HG03558 (cell line): ENCODE measurements at regions not wholly inside any gene's neighbourhood (a gene's known extent, or its start where the extent isn't known, plus 50 kb on each side); places are given as distances from the start of the nearest gene placed in this dataset.

Source experiments
- ATAC-seq: cut with Tn5 transposase; IDR thresholded peaks from one replicate; pipeline ENCODE4 v1.9.1; 2021; ENCODE audit warnings: moderate number of reproducible peaks; ENCODE audit not compliant: unreplicated experiment; ENCODE audit errors: extremely low read depth

DNA sequence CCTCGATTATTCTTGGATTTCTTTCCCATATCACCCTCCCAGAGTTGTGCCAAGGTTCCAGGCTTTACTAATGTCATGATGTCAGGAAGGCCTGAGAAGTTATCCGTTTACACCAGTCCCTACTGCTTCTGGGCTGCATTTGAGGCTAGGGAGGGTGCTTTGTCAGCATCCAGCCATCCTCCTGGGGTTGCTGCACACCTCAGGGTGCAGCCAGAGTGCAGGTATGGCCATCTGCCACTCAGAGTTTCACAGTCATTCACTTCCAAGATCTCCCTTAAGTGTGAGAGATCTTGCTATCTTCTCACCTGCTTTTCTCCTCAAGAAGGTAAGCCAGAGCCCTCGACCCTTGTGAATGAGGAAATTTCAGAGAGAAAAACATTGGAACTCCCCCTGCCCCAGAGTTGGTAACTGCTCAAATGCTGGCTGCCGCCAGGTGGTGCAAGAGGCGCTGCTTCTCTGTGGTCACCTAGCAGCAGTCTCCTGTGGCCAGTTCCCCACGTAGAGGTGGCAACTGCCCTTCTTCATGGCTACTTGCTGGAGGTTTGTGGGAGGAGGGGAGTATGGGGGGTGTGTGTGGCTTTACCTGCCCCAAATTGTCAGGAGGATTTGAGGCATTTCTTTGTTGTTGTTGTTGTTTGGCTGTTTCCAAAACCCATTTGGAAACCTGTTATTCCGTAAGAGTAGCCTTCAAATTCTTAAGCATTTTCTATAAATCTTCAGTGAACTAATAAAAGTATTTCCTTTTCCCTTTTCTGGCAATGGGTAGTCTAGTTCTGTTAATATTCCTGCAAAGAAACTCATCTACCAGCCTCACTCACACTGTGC lies 259.6 kb upstream of the DMRT1 start:
- no peak for ATAC-seq

DNA sequence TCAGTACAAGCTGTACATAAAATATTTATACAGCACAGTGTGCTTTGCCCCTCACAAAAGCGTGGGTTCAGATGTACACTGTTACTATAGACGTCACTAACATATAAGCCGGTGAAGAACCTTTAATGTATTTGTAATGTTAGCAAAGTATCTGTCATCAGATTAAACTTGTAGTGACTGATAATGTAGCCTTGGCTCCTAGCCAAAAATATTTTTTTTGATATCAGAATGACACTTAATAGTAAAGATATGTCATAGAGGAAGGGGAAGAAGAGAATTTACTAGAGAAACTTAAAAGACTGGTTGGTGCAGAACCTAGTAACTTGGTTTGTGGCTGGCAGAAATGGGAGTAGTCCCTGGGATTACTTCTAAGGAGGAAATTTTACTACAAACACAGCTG lies 258.7 kb upstream of the DMRT1 start:
- no peak for ATAC-seq

DNA sequence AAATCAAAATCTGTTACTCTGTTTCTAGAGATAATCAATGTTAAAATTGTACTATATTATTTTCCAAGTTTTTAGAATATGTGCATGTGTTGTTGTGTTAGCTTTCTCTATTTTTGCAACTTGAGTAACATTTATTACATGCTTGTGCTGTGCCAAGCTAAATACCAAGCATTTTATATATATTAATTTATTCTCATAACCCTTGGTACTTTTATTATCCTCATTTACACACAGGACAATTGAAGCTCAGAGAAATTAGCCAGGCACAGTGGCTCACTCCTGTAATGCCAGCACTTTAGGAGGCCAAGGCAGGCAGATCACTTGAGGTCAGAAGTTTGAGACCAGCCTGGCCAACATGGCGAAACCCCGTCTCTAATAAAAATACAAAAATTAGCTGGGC lies 254.0 kb upstream of the DMRT1 start:
- no peak for ATAC-seq

DNA sequence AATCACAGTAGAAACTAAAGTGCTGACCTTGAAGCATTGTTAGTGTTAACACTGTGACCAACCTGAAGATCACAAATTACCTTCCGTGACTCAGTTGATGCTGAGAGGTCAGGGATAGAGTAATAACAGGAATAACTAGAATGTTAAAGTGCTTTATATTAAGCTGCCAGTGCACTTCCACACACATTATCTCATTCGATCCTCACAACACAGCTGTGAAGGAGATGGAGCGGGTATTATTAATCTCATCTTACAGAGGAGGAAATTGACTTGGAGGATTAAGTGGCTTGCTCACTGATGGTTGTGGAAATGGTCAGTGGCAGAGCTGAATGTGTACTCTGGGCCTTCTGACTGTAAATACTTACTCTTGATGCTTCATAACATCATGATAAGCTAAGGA lies 252.5 kb upstream of the DMRT1 start:
- no peak for ATAC-seq

DNA sequence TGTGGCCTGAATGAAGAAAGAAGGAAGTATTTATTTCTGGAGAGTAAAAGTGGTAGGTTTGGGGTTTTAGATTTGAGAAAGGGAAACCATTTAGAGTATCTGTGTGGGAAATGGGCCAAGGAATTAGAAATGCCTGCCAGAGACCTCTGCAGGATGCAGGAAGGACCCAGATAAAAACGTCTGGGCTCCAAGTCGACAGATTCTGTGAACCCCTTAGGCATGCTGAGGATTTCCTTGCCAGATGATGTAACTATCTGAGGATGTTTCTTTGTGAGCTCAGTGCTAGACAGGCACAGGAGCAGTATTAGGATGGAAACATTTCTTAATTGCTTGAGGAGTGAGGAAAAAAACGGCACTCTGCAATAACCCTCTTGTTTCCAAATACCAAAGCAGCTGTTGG lies 251.8 kb upstream of the DMRT1 start:
- no peak for ATAC-seq

DNA sequence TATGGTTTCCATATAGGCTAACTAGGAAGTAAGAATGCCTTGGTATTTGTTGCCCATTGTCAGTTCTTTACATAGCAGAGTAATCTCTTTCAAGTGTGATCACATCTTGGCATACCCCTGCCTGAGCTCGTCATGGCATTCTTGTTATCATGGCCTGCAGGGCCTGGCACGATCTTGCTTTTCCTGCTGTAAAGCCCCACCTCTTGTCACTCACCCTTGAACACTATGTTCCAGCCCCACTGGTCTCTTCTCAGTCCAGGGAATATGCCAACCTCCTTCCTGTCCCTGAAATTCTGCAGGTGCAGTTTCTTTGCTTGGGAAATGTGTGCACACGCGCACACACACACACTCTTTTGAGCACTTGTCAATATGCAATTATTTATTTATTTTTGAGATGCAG lies 250.2 kb upstream of the DMRT1 start:
- ATAC-seq, result no peak

DNA sequence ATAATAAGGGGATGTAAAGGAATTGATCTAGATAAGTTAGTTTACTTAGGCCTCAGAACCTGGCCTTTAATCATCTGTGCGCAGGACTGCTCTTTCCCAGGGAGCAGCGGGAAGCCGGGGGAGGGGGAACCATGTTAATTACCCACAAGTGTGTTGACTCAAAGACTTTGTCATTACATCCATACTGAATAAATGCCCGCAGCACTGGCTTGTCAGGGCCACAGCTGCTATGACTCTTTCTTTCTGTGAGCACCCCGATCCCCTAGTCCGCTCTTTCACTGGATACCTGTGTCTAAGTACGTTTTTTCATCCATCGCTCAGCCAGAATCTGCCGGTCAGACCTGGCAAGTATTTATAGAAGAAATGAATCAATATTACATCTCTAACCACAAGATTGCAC lies 249.3 kb upstream of the DMRT1 start:
- ATAC-seq, result no peak

DNA sequence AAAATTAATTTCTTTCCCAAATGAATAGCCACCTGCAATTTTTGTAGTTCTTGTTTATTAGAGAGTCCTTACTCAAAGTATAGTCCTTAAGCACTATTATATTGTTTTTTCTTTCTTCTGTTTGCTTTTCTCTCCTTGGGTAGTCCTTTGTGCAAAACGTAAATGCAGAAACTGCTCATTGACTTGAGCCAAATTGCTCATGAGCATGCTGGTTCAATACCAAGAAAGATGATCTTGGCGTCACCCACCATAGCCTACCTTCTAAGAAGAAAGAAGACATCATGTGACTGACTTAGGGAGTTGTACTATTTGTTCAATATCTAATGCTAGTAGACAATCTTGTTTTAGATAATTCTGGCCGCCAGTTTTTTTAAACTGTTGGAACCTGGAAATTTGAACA lies 248.8 kb upstream of the DMRT1 start:
- ATAC-seq, result no peak

DNA sequence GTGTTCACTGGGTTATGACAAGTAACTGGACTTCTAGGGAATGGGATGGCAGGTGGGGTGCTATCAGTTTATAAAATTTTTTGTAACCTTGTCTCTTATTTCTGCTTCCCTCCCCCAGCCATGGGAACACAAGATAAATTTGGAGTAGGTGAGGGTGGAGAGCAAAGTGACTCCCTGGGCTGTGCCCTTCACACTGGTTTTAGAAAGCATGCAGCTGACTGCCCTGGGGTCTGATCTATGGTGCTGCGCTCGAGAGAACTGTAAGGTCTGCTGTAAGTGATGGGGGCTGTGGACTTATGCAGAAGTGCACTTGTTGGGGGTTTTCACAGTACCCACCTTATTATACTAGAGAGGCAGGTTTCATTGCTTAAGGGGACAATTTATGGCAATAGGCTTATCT lies 247.7 kb upstream of the DMRT1 start:
- no peak for ATAC-seq

DNA sequence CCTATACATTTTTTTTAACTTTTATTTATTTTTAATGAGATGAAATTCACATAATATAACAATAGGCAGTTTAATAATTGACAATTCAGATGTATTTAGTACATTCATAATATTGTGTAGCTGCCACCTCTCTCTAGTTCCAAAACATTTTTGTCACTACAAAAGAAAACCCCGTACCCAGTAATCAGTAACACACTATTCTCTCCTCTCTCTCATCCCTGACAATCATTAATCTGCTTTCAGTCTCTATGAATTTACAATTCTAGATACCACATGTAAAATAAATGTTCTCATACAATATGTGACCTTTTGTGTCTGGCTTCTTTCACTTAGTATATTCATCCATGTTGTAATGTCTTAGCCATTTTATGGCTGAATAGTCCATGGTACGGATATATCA lies 244.8 kb upstream of the DMRT1 start:
- no peak for ATAC-seq

DNA sequence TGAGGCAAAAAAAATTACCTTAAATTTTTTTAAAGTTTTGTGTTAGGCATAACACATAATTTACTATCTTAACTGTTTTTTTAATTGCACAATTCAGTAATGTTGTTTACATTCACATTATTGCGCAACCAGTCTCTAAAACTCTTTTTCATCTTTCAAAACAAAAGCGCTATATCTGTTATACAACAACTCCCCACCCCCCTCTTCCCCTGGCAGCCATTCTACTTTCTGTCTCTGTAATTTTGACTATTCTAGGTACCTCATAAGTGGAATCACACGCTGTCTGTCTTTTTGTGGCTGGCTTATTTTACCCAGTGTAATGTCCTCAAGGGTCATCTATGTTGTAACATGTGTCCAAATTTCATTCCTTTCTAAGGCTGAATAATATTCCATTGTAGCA lies 241.5 kb upstream of the DMRT1 start:
- ATAC-seq, result no peak

DNA sequence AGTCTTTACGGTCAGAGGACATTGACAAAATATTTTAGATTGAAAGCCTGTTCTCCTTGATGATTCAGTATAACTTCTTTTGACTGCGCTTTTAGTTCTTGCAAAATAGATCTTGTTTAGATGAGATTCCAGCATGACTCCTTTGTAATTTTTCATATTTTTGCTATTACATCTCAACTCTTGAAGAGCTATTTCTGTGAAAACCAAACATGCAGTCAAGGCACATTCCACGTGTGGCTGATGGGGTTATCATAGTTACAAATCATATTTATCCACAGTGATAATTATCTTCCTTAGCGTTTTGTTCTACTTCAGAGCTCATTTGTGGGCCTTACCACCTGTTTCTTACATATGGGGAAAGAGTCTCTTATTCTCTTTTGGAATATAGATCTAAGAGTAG lies 238.8 kb upstream of the DMRT1 start:
- no peak for ATAC-seq

DNA sequence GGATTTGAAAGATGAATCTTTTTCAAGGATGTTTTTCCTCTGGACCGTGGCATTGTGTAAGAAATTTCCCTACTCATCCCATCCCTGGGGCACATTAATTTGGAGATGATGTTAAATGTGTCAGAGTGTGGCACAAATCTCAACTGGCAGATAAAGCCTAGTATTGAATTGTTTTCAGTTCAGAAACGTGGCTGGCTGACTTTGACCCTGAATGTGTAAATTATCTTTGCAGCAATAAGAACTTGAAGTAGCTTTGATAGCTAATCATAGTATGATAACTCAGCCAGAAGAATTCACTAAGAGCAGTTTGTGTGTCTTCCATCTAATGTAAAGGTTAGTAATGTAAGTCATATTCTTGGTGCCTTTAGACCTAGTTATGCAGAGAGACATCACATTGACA lies 238.4 kb upstream of the DMRT1 start:
- no peak for ATAC-seq

DNA sequence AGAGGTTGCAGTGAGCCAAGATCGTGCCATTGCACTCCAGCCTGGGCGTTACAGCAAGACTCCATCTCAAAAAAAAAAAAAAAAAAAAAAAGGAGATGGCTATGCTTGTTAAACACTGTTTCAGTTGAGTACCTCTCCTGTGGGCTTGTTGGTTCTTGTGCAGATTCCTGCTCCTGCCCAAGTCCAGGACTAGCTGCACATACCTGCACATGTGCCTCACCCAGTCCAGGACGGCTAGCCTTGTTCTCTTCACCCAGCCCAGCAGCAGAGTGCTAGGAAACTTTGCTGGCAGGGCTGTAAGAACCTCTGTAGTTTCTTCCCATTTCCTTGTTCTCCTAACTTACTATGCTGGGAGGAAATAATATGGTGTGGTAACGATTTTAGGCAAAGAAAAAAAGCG lies 234.1 kb upstream of the DMRT1 start:
- ATAC-seq, result no peak

DNA sequence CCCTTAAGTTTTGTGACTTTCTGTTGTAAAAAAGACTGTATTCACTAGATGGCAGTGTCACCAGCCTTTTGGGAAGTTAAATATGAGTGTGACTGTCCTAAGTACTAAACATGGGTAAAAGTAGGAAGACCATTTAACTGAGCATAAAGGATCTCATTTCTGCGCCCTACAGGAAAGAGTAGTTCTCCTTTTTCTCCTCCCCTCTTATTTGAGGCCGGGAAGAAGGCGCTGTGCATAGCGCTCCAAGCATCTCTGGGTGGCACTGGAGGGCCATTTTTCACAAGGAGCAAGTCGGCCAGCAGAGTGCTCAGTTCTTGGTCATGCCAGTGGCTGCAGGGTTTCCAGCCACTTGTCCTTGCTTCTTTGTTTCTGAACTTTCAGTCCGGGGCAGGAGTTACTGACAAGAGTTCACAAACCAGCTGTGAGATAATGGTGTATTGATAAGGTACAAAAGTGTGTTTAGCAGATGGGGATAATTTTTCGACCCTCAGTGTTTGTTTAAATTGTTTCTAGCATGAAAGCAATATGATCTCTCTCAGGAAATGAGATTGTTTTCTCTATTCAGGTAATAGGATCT lies 227.6 kb upstream of the DMRT1 start:
- ATAC-seq, result peak; percentile 64

DNA sequence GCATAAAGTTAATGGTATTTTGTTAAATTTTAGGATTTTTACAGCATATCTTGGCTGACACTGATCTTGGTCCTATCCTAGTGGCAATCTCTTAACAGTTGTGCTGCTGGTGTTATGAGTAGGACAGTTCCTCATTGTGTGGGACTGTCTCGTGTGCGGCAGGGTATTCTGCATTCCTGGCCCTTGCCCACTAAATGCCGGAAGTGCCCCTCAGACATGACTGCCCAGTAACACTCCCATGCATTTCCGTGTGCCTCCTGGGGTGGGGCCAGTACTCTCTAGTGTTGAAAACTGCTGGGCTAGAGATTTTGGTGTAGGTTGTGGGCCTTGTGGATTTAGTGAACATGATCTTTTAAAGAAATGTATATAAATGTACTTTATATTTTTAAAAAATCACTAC lies 227.1 kb upstream of the DMRT1 start:
- ATAC-seq, result no peak

DNA sequence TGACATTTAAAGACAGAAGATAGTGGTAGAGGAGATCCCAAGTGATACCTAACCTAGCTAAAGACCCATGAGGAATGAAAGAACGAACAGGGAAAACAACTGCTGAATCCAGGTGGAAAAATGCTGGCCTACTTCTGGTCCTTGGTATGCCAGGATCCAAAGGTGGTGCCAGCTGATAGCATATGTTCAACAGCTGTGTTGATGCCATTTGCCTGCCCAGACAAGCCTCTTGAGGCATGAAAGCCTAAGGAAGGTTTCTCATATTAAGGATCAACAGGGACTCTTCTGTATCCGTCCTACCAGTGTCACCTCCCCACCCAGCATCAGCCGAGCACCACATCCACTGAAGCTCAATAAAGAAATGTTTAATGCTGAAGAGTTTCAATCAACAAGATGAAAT lies 225.7 kb upstream of the DMRT1 start:
- ATAC-seq, result no peak

DNA sequence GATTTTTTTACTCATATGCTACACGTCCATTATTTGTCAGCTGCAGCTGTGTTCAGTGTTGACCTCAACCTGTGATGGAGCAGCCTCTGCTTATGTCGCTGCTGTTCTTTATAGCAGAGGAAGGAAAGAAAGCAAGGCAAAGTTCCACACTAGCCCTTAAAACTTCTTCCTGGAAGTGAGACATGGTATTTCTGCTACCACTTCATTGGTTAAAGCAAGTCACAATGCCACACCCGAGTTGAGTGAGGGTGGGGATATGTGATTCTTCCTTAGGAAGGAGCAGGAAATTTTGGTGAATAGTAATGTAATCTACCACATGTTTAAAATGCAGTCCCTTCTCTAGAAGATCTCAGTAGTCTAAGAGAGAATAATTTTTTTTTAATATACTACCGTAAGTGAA lies 224.8 kb upstream of the DMRT1 start:
- no peak for ATAC-seq

DNA sequence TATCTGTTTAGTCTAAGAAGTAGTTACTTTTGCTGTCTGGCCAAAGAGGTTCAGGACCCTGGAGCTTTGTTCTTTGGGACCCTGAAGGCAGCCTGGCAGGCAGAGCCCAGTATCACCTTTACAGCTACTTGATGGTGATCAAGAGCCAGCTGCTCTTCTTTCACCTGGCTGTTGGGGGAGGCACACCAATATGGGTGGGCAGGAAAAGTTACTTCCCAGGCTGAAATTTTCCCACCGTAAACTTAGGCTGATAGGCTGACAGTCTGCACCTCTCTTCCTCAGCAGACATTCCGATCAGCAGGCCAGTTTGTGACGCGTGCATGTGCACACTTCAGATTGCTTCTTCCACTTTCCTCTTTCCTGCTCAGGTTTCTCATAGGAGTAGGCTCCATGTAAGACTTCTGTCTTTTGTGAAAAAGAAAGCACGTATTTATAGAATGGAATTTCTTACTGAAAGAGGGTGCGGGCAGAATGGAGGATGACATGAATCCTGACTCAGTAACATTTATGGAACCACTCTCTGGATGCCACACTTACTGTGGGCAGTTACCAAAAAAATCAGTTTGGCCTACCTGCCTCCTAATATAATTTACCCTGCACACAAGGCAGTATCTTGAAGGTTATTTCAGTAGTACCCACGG lies 223.9 kb upstream of the DMRT1 start:
- ATAC-seq, result no peak

DNA sequence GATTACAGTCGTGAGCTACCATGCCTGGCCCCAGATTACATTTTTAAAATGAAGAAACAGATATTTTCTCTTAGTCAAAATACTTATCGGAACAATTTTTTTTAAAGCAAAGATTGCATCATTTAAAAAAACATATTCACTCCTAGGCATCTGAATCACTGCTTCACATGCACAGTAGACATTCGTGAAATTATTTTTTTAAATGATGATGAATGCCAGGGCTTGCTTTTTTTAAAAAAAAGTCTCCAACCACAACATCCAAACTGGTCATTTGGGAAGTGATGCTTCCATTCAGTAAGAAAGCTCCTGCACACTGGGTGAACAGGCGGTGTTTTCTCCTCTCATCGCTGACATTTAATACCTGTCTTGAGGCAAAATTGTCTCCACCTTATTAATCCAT lies 223.0 kb upstream of the DMRT1 start:
- ATAC-seq, result no peak

DNA sequence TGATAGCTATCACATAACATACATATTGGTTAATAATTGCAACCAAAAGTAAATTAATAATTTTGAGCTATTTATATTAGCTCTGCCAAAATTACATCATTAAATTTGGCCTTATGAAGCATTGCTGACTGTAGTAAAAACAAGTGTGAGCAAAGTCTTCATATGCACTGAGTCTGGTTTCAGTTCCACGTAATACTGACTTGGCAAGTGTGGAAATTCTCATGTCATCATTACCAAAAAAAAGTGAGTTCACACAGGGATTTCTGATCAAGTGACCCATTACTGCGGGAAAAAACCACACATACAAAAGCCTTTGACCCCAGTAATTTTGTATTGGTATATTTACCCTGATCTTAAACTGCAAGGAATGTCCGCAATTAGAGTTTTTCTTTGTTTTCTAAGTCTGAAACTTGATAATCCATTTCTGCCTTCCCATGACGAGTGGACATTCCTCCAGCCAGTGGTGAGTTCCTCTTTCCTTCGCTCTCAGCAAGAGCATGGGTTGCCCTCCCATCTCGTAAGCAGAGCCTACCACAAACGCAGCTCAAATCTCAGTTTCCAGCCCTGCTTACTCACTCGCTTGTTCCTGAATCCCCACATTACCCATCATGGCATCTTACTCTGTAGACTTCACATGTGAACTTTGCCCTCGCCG lies 220.2 kb upstream of the DMRT1 start:
- no peak for ATAC-seq
